H1 (cell line): ENCODE measurements at regions not wholly inside any gene's neighbourhood (a gene's known extent, or its start where the extent isn't known, plus 50 kb on each side); places are given as distances from the start of the nearest gene placed in this dataset.

Experiments used
- CTCF ChIA-PET: fragments of 300-600 bp; sonication (Branson Sonifier 250); formaldehyde crosslinking; loops from one replicate; lab custom pipeline; 2021; ENCODE audit not compliant: partially characterized antibody; lab: Charles Lee
- POLR2A ChIA-PET: fragments of 300-600 bp; sonication (Branson Sonifier 250); formaldehyde crosslinking; loops from one replicate; lab custom pipeline; 2021; ENCODE audit warnings: inconsistent platforms; ENCODE audit not compliant: partially characterized antibody; lab: Charles Lee
- DNase-seq, 2 experiments: peaks; one replicate each; pipeline versions ENCODE4 v3.0.0 to v3.0.0-alpha.2; 2010 to 2022; ENCODE audit warnings: low spot score in 2 of 2, low read depth in 1 of 2, mixed read lengths in 1 of 2
- FAIRE-seq: peaks from 2 replicates; lab custom pipeline; 2011; peaks lifted over from hg19 to GRCh38; lab: Jason Lieb, UNC
- H2AFZ ChIP-seq: 2 replicates; pipeline ENCODE4 v1.8.1; 2012; ENCODE audit warnings: low read length, inconsistent platforms
- H2AK5ac ChIP-seq: 2 replicates; pipeline ENCODE4 v1.6.1; 2013; ENCODE audit warnings: low read depth, low read length
- H2BK120ac ChIP-seq: replicated peaks from 2 replicates; pipeline ENCODE3; 2013; ENCODE audit warnings: low read depth, low read length, inconsistent platforms
- H2BK12ac ChIP-seq: 2 replicates; pipeline ENCODE4 v1.6.1; 2013; ENCODE audit warnings: low read depth, low read length
- H2BK15ac ChIP-seq: 2 replicates; pipeline ENCODE4 v1.6.1; 2013; ENCODE audit warnings: low read length
- H2BK20ac ChIP-seq: 2 replicates; pipeline ENCODE4 v1.6.1; 2013; ENCODE audit warnings: low read length
- H2BK5ac ChIP-seq: 2 replicates; pipeline ENCODE4 v1.6.1; 2013; ENCODE audit warnings: low read depth, low read length
- H3K14ac ChIP-seq: 2 replicates; pipeline ENCODE4 v1.6.1; 2013; ENCODE audit warnings: inconsistent platforms; ENCODE audit not compliant: insufficient read length
- H3K18ac ChIP-seq: 2 replicates; pipeline ENCODE4 v1.6.1; 2013; ENCODE audit warnings: low read length; ENCODE audit errors: extremely low read depth
- H3K23ac ChIP-seq: 2 replicates; pipeline ENCODE4 v1.6.1; 2013; ENCODE audit warnings: inconsistent platforms; ENCODE audit not compliant: insufficient read length
- H3K23me2 ChIP-seq: 2 replicates; pipeline ENCODE4 v1.6.1; 2013; ENCODE audit warnings: low read depth, low read length
- H3K27ac ChIP-seq: 2 replicates; pipeline ENCODE4 v1.6.1; 2011; ENCODE audit warnings: low read depth, low read length, inconsistent platforms
- H3K27me3 ChIP-seq, 4 experiments: replicated peaks in 1 of 4; 1 replicate in 1 of 4; 2 replicates in 3 of 4; pipeline versions ENCODE4 v1.6.1 to v1.8.1; 2011 to 2013; ENCODE audit warnings: low read length in 3 of 4, mild to moderate bottlenecking in 3 of 4, inconsistent platforms in 2 of 4, mixed read lengths in 2 of 4, moderate library complexity in 1 of 4; ENCODE audit not compliant: control insufficient read depth in 3 of 4, insufficient read depth in 3 of 4; ENCODE audit errors: extremely low read depth in 1 of 4
- H3K36me3 ChIP-seq, 4 experiments: 2 replicates each; pipeline versions ENCODE4 v1.6.1 to v1.8.1; 2011 to 2013; ENCODE audit warnings: mild to moderate bottlenecking in 4 of 4, low read length in 3 of 4, moderate library complexity in 2 of 4, control low read depth in 1 of 4, inconsistent platforms in 1 of 4; ENCODE audit not compliant: insufficient read depth in 4 of 4, control insufficient read depth in 2 of 4
- H3K4ac ChIP-seq: replicated peaks from 2 replicates; pipeline ENCODE3; 2013; ENCODE audit warnings: low read length, low read depth, mixed read lengths, inconsistent platforms; ENCODE audit not compliant: insufficient read length
- H3K4me1 ChIP-seq, 4 experiments: replicated peaks in 1 of 4; 1 replicate in 1 of 4; 2 replicates in 3 of 4; pipeline versions ENCODE4 v1.6.1 to v1.8.1; 2011 to 2013; ENCODE audit warnings: low read length in 3 of 4, inconsistent platforms in 2 of 4, mixed read lengths in 1 of 4; ENCODE audit not compliant: insufficient read depth in 4 of 4, control insufficient read depth in 3 of 4
- H3K4me2 ChIP-seq, 2 experiments: 2 replicates each; pipeline versions ENCODE4 v1.6.1 to v1.8.1; 2011 to 2013; ENCODE audit warnings: low read depth in 2 of 2, low read length in 2 of 2, control low read depth in 1 of 2, inconsistent platforms in 1 of 2, mild to moderate bottlenecking in 1 of 2; ENCODE audit not compliant: insufficient read depth in 1 of 2
- H3K4me3 ChIP-seq, 4 experiments: fragments of 200-600, 300-600 bp in 1 of 4; sonication (generic), shearing (Covaris generic), sonication (Bioruptor Twin) in 1 of 4; 2 replicates each; pipeline versions ENCODE4 v1.5.1 to v1.8.1; 2011 to 2016; ENCODE audit warnings: low read length in 4 of 4, low read depth in 3 of 4, control low read depth in 2 of 4, inconsistent platforms in 2 of 4, mild to moderate bottlenecking in 2 of 4, mixed read lengths in 1 of 4, moderate library complexity in 1 of 4; ENCODE audit not compliant: insufficient read depth in 2 of 4; ENCODE audit errors: extremely low read depth in 1 of 4
- H3K56ac ChIP-seq: replicated peaks from 2 replicates; pipeline ENCODE3; 2013; ENCODE audit warnings: low read depth, mild to moderate bottlenecking, mixed read lengths, low read length, inconsistent platforms; ENCODE audit not compliant: insufficient read length
- H3K79me1 ChIP-seq: 2 replicates; pipeline ENCODE4 v1.6.1; 2013; ENCODE audit warnings: low read depth, low read length, control low read depth
- H3K79me2 ChIP-seq, 2 experiments: 2 replicates each; pipeline versions ENCODE4 v1.6.1 to v1.8.1; 2012 to 2013; ENCODE audit warnings: low read length in 2 of 2, mild to moderate bottlenecking in 2 of 2, inconsistent platforms in 1 of 2; ENCODE audit not compliant: insufficient read depth in 2 of 2, control insufficient read depth in 1 of 2
- H3K9ac ChIP-seq, 4 experiments: replicated peaks in 1 of 4; 1 replicate in 1 of 4; 2 replicates in 3 of 4; pipeline versions ENCODE4 v1.6.1 to v1.8.1; 2011 to 2013; ENCODE audit warnings: low read depth in 3 of 4, low read length in 3 of 4, control low read depth in 2 of 4, mild to moderate bottlenecking in 2 of 4, moderate library complexity in 2 of 4, inconsistent platforms in 1 of 4; ENCODE audit errors: extremely low read depth in 1 of 4
- H3K9me3 ChIP-seq, 2 experiments: 2 replicates each; pipeline versions ENCODE4 v1.6.1 to v1.8.1; 2012 to 2013; ENCODE audit warnings: mild to moderate bottlenecking in 2 of 2, moderate library complexity in 2 of 2, control low read depth in 1 of 2, inconsistent platforms in 1 of 2, low read depth in 1 of 2, low read length in 1 of 2, mixed read lengths in 1 of 2; ENCODE audit not compliant: insufficient read depth in 2 of 2
- H4K20me1 ChIP-seq, 2 experiments: replicated peaks in 1 of 2; 2 replicates each; pipeline versions ENCODE3 to v1.8.1; 2011 to 2013; ENCODE audit warnings: inconsistent platforms in 2 of 2, low read length in 2 of 2, mild to moderate bottlenecking in 1 of 2; ENCODE audit not compliant: insufficient read depth in 2 of 2, control insufficient read depth in 1 of 2
- H4K5ac ChIP-seq: 2 replicates; pipeline ENCODE4 v1.6.1; 2013; ENCODE audit warnings: low read length, low read depth, mixed read lengths, inconsistent platforms; ENCODE audit not compliant: insufficient read length
- H4K8ac ChIP-seq: 2 replicates; pipeline ENCODE4 v1.8.0; 2013; ENCODE audit warnings: mild to moderate bottlenecking, moderate library complexity, low read length, inconsistent platforms; ENCODE audit not compliant: insufficient read depth; ENCODE audit errors: extremely low read depth
- H4K91ac ChIP-seq: replicated peaks from 2 replicates; pipeline ENCODE3; 2013; ENCODE audit warnings: low read length, mixed read lengths, inconsistent platforms; ENCODE audit not compliant: insufficient read length
- EZH2 ChIP-seq: fragments of 200-600 bp; sonication (generic); IDR thresholded peaks from 2 replicates; pipeline ENCODE4 v1.7.1; 2012; ENCODE audit warnings: low read depth, mild to moderate bottlenecking, moderate library complexity, low read length, inconsistent platforms; ENCODE audit not compliant: severe bottlenecking
- KDM1A ChIP-seq: fragments of 200-600, 300-600 bp; sonication (generic); IDR thresholded peaks from 2 replicates; pipeline ENCODE4 v1.7.1; 2016; ENCODE audit warnings: mild to moderate bottlenecking, low read length, borderline replicate concordance
- NRF1 ChIP-seq: IDR thresholded peaks from 2 replicates; pipeline ENCODE4 v1.6.1; 2011; ENCODE audit warnings: mild to moderate bottlenecking, low read depth, low read length, improper control_type of control experiment
- SP1 ChIP-seq: IDR thresholded peaks from 2 replicates; pipeline ENCODE4 v1.6.1; 2011; ENCODE audit warnings: low read depth, low read length
- SP2 ChIP-seq: IDR thresholded peaks from 2 replicates; pipeline ENCODE4 v1.6.1; 2012; ENCODE audit warnings: mild to moderate bottlenecking, low read length, inconsistent platforms
- ZNF274 ChIP-seq: IDR thresholded peaks from 2 replicates; pipeline ENCODE4 v1.7.0; 2012; ENCODE audit warnings: low read length, borderline replicate concordance; ENCODE audit errors: extremely low read depth
- WGBS, 2 experiments: shearing (Covaris generic) in 1 of 2; methylation state at CpG; one replicate each; pipeline versions ENCODE4 v1.1.6 to v1.1.7; 2013 to 2015; ENCODE audit warnings: low lambda C conversion rate in 2 of 2, mixed read lengths in 2 of 2, inconsistent platforms in 1 of 2, low coverage in 1 of 2, missing lambda C conversion rate in 1 of 2; ENCODE audit not compliant: insufficient replicate concordance in 2 of 2, insufficient coverage in 1 of 2, insufficient read length in 1 of 2; ENCODE audit errors: extremely low coverage in 1 of 2, missing lambda C conversion rate in 1 of 2; 5-methylcytosine and 5-hydroxymethylcytosine counted together

DNA sequence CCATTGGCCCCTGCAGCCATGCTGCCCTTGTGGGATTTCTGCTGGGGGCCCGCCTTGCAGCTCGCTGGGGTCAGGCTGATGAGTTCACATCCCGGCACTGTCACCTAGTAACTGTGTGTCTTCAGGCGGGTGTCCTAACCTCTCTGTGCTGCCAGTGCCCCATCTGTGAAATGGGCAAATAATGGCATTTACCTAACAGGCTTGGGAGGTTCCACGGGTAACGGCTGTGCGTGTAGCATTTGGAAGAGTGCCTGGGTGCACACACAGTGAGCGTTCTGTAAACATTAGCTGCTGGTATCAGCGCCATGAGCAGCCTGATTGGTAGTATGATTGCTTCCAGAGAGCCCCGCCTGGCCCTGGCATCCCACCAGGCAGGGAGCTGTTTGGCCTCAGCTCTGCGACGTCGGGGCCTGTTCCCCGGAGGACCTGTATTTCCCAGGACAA lies 167.3 kb upstream of the GSE1 start:
- H2BK15ac ChIP-seq, result no peak overlapping the region
- TF ChIP-seq SP2 (no peak), EZH2 (no peak), NRF1 (no peak), SP1 (no peak), ZNF274 (no peak), KDM1A (peak; percentile 90)
- no peak overlapping the region for H2BK5ac ChIP-seq
- H3K4ac ChIP-seq, result no peak overlapping the region
- no peak overlapping the region for H3K27ac ChIP-seq
- no peaks in the 10 kb centered on the region for H3K79me1 ChIP-seq
- peaks cover 0 to 8% of the 10 kb centered on the region in 2 experiments for H4K20me1 ChIP-seq
- no peak overlapping the region for H3K18ac ChIP-seq
- H3K56ac ChIP-seq, result no peak overlapping the region
- peak overlapping the region; percentile 44; the same call in 1 of the 2 replicates for H2BK12ac ChIP-seq
- ChIA-PET POLR2A (interaction anchor here (1.5 kb wide), 1 partner anchor 11 kb away, joined by 6 read pairs; no protein-coding TSS in a partner anchor), CTCF (interaction anchor here (0.5 to 10.9 kb wide), 18 partner anchors 9 to 331 kb away, joined by 3 to 178 read pairs (median 4); no protein-coding TSS in a partner anchor)
- DNase-seq, result no peak
- H3K23me2 ChIP-seq, result no peaks in the 10 kb centered on the region
- peaks cover 0 to 23% (median 15%) of the 10 kb centered on the region in 4 experiments; a peak in 6 of 7 replicates for H3K4me1 ChIP-seq
- WGBS, 2 experiments, result 97% methylated on average over 13 of the region's 14 CpGs; no CpG with 5 or more reads in 1 of the 2 experiments
- no peak overlapping the region for H3K4me3 ChIP-seq
- no peak overlapping the region for H2AFZ ChIP-seq
- H4K5ac ChIP-seq, result no peak overlapping the region
- H3K4me2 ChIP-seq, result no peak overlapping the region
- H2BK20ac ChIP-seq, result peak overlapping the region; percentile 75; the same call in 1 of the 2 replicates
- no peak overlapping the region for H3K9ac ChIP-seq
- no peak for FAIRE-seq
- no peak overlapping the region for H2AK5ac ChIP-seq
- no peak overlapping the region for H2BK120ac ChIP-seq
- H3K14ac ChIP-seq, result no peak overlapping the region
- H3K79me2 ChIP-seq, result no peaks in the 10 kb centered on the region
- no peak overlapping the region for H3K23ac ChIP-seq
- H3K9me3 ChIP-seq, result no peaks in the 10 kb centered on the region
- H4K8ac ChIP-seq, result no peak overlapping the region
- H3K27me3 ChIP-seq, result no peaks in the 10 kb centered on the region; a peak in 1 of 7 replicates
- no peaks in the 10 kb centered on the region for H3K36me3 ChIP-seq
- peak overlapping the region; percentile 5 for H4K91ac ChIP-seq
